HG02610 (cell line): ENCODE measurements at regions not wholly inside any gene's neighbourhood (a gene's known extent, or its start where the extent isn't known, plus 50 kb on each side); places are given as distances from the start of the nearest gene placed in this dataset.
"Not testable (repeated sequence)": the region's sequence is repeated elsewhere in the genome, so short reads cannot be mapped to it uniquely, and the experiment has no call there.

Source experiments
- ATAC-seq: cut with Tn5 transposase; IDR thresholded peaks from one replicate; pipeline ENCODE4 v1.9.1; 2021; ENCODE audit warnings: mild to moderate bottlenecking, moderate library complexity; ENCODE audit not compliant: unreplicated experiment

DNA sequence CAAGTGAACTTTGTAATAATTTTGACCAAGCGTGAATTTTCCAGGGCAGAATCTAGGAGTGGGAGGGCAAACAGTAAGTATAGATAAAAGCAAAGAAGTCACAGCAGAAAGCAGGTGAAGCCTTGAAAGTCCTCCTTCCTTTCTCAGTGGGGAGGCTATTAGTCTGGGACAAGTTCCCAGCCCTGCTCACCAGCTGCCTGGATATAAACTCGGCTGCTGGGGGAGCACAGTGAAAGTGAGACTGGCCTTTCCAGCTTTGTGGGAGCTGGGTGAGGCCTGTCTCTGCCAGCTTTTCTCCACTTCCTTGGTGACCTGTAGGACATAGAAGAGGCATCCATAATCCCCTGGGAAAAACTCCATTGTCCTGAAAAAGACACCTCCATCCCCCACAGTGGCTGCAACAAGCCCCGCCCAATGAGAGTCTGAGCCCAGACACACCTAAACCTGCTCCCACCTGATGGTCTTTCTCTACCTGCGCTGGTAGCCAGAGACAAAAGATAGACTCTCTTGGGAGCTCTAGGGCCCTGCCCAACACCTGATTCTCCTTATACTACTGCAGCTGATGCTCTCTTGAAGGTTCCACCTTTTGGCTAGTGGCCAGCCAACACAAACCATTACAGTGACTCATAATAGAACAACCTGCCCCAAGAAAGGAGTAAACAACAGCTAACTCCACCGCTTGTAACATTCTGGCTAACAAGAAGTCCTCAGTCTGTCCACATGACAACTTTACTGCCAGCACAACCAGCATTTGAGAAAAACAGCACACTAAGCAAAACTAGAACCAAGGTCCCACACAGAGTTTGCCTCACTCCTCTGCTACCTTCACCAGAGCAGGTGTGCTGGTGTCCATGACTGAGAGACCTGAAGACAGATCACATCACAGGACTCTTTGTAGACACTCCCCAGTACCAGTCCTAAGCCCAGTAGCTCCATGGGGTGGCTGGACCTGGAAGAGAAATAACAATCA is 252.2 kb upstream of the SLITRK6 start:
- no peak for ATAC-seq

- no peak for ATAC-seq
Observed at GRCh38 chr13:86038490-86038889, 239.3 kb upstream of the SLITRK6 start.

DNA sequence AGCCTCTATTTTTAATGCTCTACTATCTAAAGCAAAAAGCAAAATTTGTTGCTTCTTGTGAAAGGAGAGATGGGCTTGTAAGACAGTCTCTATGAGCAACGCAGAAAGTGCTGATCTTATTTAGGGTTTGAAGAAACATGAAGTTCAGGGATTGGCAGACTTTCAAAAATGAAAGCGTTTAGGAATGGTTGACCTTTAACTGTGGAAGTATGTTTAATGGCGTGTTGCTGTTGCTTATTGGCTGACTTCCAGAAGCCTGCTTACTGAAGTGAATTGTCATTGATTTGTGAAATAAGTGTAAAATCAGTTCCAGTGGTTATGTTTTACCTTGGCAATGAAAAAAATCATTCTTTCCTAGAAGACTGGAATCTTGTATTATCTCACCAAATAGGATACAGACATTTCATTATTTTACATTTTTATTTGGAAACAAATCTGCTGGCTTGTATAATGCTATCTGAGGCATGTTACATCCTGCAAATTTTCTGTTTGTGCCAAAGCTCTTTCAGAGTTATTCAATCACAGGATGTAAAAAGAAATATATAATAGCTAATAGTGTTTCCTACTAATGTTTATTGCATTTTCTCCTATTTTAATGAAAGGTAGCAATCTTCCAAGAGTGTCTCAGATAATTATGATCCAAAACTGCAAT is 221.3 kb upstream of the SLITRK6 start:
- no peak for ATAC-seq

DNA sequence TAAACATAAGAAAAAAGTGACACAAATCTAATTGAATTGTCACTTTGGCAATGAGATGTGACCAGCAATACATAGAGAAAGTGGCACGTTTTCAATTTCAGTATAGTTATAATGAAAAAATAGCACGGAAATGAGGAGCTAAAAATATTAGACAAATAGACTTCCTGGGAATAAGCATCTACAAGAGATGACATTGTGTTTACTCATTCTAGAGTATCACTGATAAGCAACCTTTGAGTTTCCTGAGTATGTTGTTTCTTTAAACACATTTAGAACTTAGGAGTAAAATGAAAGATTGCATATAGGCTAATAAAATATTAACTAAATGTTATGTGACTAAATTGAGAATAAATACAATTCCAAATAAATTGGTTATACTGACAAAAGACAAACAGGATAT is 207.1 kb upstream of the SLITRK6 start:
- ATAC-seq, result no peak

DNA sequence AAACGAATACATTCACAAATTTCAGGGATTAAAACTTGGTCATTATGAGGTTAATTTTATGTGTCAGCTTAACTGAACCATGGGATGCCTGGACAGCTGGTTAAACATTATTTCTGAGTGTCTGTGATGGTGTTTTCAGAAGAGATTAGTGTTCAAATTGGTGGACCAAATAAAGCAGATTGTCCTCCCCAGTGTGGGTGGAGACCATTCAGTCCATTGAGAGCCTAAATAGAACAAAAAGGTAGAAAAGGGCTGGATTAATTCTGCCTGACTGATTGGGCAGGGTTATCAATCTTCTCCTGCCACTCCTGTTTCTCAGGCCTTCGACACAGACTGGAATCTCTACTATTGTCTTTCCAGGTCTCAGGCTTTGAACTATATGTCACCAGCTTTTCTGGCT is 203.8 kb upstream of the SLITRK6 start:
- ATAC-seq, result no peak

DNA sequence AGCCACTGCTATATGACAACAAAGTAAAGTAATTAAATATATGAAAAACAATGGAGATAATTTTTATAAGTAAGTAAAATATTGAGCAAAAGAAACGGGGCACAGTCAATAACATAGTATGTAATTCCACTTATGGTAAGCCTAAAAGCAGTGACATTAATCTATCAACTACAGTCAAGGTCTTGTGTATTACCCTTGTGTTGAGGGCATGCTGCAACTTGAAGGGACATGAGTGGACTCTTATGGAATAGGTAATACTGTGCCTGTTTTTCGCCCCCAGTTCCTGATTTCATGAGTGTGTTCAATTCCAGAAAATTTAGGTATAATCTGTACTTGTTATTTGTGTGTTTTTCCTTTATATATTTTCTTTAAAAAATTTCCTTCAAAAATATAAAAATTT is 201.3 kb upstream of the SLITRK6 start:
- ATAC-seq, result no peak

GRCh38 chr13:85997587-85997986 is 198.4 kb upstream of the SLITRK6 start:
- ATAC-seq, result no peak

DNA sequence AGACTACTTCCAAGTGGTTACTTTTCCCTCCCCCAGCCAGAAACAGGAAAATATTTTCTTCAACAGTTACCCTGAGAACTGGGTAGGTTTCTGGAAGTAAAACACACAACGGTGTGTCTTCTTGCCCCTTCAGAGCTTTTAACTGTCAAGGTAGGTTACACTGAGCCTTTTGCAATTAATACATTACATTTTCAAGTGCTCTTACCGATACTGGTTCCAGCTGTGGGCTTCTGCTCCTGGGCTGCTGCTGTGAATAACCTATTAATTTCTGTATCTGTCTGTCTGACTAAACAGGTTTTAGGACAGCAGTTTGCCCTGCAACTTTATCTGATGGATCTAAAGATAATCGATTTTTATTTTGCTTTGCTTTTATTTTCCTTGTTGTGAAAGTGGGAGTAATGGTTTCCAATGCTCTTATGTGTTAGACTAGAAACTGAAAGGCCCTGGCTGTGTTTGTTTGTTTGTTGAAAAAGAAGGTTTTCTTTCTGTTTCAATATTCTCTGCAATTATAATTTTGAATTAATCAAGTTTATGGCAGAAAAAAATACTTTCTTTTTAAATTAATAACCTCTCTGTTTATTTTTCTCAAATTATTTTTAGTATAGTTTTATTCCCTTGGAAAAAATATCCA is 196.7 kb upstream of the SLITRK6 start:
- no peak for ATAC-seq

DNA sequence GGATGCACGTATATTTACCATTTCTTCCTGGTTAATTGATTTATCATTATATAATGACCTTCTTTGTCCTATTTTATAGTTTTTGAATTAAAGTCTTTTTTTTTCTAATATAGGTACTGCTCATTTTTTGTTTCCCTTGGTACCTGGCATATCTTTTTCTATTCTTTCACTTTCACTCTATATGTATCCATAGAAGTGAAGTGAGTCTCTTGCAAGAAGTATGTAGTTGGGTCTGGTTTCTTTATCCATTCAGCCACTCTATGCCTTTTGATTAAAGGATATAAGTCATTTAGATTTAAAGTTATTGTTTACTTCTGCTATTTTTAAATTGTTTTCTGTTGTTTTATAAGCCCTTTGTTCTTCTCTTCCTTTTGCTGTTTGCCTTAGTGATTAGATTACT is 194.3 kb upstream of the SLITRK6 start:
- no peak for ATAC-seq

GRCh38 chr13:85990397-85990796 is 191.2 kb upstream of the SLITRK6 start:
- ATAC-seq, result peak; percentile 85

DNA sequence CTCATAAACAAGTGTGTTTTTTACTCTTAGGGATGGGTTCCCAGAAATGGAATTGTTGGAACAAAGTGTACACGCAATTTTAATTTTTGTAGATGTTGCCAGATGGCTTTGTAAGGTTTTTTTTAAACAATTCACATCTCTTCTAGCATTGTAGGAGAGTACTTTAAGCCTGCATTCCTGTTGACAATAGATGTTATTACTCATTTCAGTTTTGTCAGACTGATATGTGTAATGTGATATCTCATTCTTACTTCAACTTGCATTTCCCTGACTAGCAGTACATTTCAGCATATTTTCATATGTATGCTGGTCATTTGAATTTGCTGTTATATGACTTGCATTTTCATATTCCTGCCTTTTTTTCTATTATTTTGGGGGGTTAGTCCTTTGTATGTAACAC is 186.6 kb upstream of the SLITRK6 start:
- ATAC-seq, result no peak

DNA sequence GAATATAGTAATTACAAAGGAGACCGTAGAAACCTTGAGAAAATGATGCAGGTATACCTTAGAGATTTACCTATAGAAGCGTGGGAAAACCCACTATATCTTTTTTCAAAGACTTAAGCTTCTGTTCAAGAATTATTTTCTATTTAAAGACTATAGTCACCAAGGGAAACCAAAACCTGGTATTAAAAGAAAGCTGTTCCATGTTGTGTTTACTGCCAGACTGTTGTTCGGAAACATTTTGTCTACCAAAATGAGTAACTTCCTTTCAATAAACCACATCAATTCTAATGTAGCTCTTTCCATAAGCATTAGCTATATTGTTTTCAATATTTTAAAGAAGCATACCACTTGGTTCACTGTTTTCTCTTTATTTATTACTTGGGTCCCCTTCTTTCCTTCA is 182.9 kb upstream of the SLITRK6 start:
- peak; percentile 71 for ATAC-seq

GRCh38 chr13:85980447-85980846 is 181.2 kb upstream of the SLITRK6 start:
- ATAC-seq, result not testable (repeated sequence)

DNA sequence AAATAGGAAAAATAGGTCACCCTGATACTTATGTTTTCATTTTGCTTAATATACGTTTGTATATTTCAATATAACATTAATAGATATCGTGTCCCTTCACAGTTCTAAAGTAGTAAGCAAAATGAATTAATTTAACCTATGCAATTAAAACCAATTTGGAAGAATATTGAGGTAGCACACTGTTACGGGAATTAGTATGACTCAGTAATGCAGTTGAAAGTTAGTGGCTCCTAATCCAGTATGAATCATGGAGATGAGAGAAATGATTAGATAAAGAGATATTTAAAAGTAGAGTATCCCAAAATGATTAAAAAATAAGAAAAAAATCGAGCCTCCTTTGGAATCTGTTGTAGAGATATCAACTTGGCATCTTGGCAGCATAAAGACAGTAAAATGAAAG is 177.0 kb upstream of the SLITRK6 start:
- ATAC-seq, result no peak

- ATAC-seq, result no peak
Observed at GRCh38 chr13:85974608-85975366, 175.6 kb upstream of the SLITRK6 start.

DNA sequence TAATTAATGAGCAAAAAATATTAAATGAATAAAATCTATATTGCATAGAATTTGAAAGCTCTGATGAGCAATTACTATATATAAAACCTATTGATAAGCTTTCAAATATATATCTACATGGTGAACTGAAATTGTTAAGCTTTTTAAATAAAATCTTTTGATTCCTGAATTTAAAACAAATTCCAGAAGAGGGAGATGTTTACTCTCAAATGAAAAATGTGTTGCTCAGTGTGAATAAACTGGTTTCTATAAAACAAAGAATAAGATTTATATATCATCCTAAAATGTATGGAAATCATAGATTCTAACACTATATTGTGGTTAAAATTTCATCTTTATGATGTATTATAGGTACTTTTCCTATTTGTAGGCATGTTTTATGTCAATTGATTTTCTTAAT is 171.5 kb upstream of the SLITRK6 start:
- no peak for ATAC-seq

DNA sequence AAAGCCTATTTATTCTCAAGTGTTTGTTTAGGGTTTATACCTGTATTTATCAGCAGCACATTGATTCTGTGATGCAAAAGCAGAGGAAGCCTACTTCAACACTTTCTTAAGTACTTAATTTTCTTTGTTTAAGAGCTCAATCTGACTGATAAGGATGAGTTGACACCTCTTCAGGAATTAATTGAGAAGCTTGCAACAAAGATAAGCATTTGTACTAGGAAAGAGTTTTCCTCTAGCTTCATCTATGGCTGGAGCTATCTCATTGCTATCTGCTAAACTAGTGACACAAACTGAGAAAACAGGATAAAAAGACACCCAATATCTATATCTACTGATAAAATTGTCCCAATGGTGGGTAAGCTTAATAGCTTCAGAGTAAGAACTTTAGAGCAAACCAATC is 170.1 kb upstream of the SLITRK6 start:
- ATAC-seq, result no peak

DNA sequence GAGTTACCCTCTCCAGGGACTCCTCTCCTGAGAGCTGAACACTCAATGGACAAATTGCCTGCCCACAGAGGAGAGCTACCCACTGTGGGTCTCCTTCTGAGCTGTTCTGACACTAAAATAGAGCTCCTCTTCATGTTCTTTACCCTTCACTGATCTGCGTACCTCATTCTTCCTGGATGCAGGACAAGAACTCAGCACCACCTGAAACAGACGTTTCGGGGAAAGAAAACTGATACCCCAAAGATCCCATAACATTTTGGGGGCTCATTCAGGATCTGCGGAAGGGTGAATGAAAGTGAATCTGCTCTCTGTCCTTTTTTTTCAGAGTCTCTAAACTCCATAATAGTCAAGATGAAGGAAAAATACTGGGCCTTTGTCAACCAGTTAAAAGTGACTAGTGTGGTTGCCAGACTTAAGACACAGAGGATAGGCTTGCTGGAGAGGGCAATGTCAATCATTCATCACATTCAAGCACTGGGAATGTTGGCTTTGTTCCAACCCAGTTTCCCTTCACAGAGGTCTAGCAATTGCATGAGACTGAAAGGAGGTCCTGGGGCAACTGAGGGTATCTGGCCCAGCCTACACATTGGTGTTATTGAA is 136.7 kb upstream of the SLITRK6 start:
- ATAC-seq, result no peak

- no peak for ATAC-seq
Observed at GRCh38 chr13:85930108-85930507, 130.9 kb upstream of the SLITRK6 start.

- no peak for ATAC-seq
Observed at GRCh38 chr13:85910962-85911361, 111.7 kb upstream of the SLITRK6 start.

DNA sequence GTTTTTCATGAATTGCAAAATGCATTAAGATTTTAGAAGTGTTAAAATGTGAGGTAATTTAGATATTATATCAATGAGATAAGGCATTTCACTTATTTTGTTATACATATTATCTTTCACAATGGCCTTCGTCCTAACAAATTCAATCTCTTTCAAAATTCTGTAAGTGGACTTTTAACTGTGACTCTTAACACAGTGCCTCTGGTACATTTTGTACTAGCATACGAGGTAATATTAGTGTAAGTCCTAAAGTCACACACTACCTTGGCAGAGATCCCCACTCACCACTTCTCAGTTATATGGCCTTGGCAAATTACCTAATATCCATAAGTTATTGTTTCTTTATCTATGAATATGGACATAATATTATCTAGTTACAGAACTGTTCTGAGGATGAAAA is 101.3 kb upstream of the SLITRK6 start:
- no peak for ATAC-seq
